ENCODE measurements at regions not wholly inside any gene's neighbourhood (a gene's known extent, or its start where the extent isn't known, plus 50 kb on each side); places are given as distances from the start of the nearest gene placed in this dataset.

DNA sequence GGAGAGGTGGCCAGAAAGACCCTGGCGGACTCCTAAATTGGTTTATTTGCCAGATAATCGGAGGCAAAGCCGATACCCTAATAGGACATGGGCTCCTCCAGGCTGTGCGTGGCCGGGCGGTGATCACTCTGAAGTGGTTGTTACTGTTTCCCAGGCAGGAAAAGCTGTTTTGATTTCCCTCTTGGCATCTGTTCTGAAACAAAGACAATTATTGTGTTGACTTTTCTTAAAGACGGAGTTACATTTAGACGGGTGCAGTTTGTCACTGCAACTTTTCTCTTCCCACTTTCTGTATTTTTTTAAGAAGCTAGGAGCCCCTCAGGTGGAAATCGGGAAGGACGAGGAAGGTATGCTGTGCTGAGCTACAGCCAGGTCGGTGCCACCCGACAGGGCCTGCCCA lies 1288.4 kb downstream of the BRD1 start:
- Histone ChIP-seq H3K9ac (ENCODE audit: low read depth, low read length) (no peak overlapping the region), H3K4me3 (ENCODE audit: insufficient read depth, low read depth, low read length) (no peak overlapping the region), H3K36me3 (ENCODE audit: control insufficient read depth, insufficient read depth, low read length) (no peaks in the 10 kb centered on the region), H2BK15ac (ENCODE audit: low read depth, low read length) (no peak overlapping the region), H2BK20ac (ENCODE audit: low read depth, low read length) (no peak overlapping the region), H3K27me3 (ENCODE audit: control insufficient read depth, insufficient read depth, low read length) (no peaks in the 10 kb centered on the region), H2BK120ac (ENCODE audit: low read depth, low read length) (no peak overlapping the region), H3K4me1 (ENCODE audit: control insufficient read depth, insufficient read depth, low read length) (no peaks in the 10 kb centered on the region), H4K20me1 (ENCODE audit: insufficient read depth, low read length) (no peaks in the 10 kb centered on the region), H4K5ac (ENCODE audit: low read depth, low read length) (no peak overlapping the region), H3K23ac (ENCODE audit: low read depth, low read length) (no peak overlapping the region), H3K9me1 (ENCODE audit: insufficient read depth, low read length) (no peaks in the 10 kb centered on the region), H3K18ac (ENCODE audit: low read depth, low read length) (no peak overlapping the region), H3K14ac (replicated peaks; ENCODE audit: low read depth, low read length) (no peak overlapping the region), H3K79me1 (ENCODE audit: low read depth in 1 of 2, low read length in 2 of 2) (no peaks in the 10 kb centered on the region), H2AK9ac (replicated peaks; ENCODE audit: low read depth, low read length, poor library complexity) (no peak overlapping the region), H2AFZ (replicated peaks; ENCODE audit: low read length, poor library complexity) (no peak overlapping the region), H2BK5ac (ENCODE audit: low read depth, low read length, poor library complexity, severe bottlenecking) (no peak overlapping the region), H4K8ac (ENCODE audit: low read depth in 2 of 2, low read length in 2 of 2) (no peak overlapping the region), H4K91ac (ENCODE audit: insufficient read depth, low read depth, low read length) (no peak overlapping the region), H3K4ac (ENCODE audit: low read depth, low read length) (no peak overlapping the region), H3K4me2 (ENCODE audit: low read depth, low read length) (no peak overlapping the region), H3K27ac (ENCODE audit: insufficient read depth, low read length) (no peak overlapping the region), H3K9me3 (ENCODE audit: control insufficient read depth, insufficient read depth, low read length) (peaks cover 68% of the 10 kb centered on the region), H3K56ac (ENCODE audit: extremely low read depth, insufficient read depth, low read length) (no peak overlapping the region), H2AK5ac (ENCODE audit: low read depth, low read length) (no peak overlapping the region)
- in situ Hi-C loops (cut with MboI; ENCODE audit: low sequenced_read_pairs) = no loop called here
- DNase-seq (no peak), ATAC-seq (ENCODE audit: low read depth) (no peak)
- WGBS, 2 experiments (ENCODE audit: extremely low coverage in 2 of 2, insufficient read length in 1 of 2) = 23% methylated on average over 3 of the region's 12 CpGs; no CpG with 5 or more reads in 1 of the 2 experiments
- dilution Hi-C loops (cut with HindIII; ENCODE audit: low sequenced_read_pairs, unreplicated experiment) = no loop called here
- TF ChIP-seq POLR2A (IDR thresholded peaks at IDR 0.05; ENCODE audit: low read depth, low read length) = no peak
- TF ChIP-seq MAZ (IDR thresholded peaks at IDR 0.05; ENCODE audit: borderline replicate concordance, low read depth, low read length) = no peak
- ChIA-PET CTCF (no interaction called here), POLR2A (ENCODE audit: unreplicated experiment) (no interaction called here)
- BruUV-seq (replicated peaks) = no TSS peak
- intact Hi-C loops (cut with micrococcal nuclease) = no loop called here

Measured in IMR-90 (cell line).